DOHH2 (cell line): ENCODE measurements at regions not wholly inside any gene's neighbourhood (a gene's known extent, or its start where the extent isn't known, plus 50 kb on each side); places are given as distances from the start of the nearest gene placed in this dataset.

Source experiments
- H3F3A ChIP-seq: fragments of 200-600 bp; sonication (generic), shearing (Covaris generic); 2 replicates; pipeline ENCODE4 v1.6.0; 2016; ENCODE audit warnings: antibody characterized with exemption, mild to moderate bottlenecking; ENCODE audit not compliant: control insufficient read depth, insufficient read depth
- H3K27ac ChIP-seq: fragments of 200-600 bp; sonication (generic); 2 replicates; pipeline ENCODE4 v1.5.1; 2014; ENCODE audit warnings: low read depth, mild to moderate bottlenecking, low read length, moderate library complexity
- H3K27me3 ChIP-seq: fragments of 200-600 bp; sonication (generic); 2 replicates; pipeline ENCODE4 v1.6.1; 2014; ENCODE audit warnings: mild to moderate bottlenecking, low read length, mixed read lengths; ENCODE audit not compliant: control insufficient read depth
- H3K36me3 ChIP-seq: fragments of 200-600 bp; sonication (generic); 2 replicates; pipeline ENCODE4 v1.6.1; 2014; ENCODE audit warnings: mild to moderate bottlenecking, low read length, moderate library complexity, mixed read lengths; ENCODE audit not compliant: control insufficient read depth
- H3K4me1 ChIP-seq: fragments of 200-600 bp; sonication (generic); 2 replicates; pipeline ENCODE4 v1.6.1; 2014; ENCODE audit warnings: mild to moderate bottlenecking, low read length, mixed read lengths; ENCODE audit not compliant: control insufficient read depth
- H3K4me2 ChIP-seq: fragments of 200-600 bp; sonication (generic); 2 replicates; pipeline ENCODE4 v1.6.0; 2014; ENCODE audit warnings: mild to moderate bottlenecking, low read length, moderate library complexity
- H3K4me3 ChIP-seq: fragments of 200-600 bp; sonication (generic); 2 replicates; pipeline ENCODE4 v1.5.1; 2014; ENCODE audit warnings: mild to moderate bottlenecking, low read length, mixed read lengths
- H3K79me2 ChIP-seq: fragments of 200-600 bp; sonication (generic); 2 replicates; pipeline ENCODE4 v1.6.1; 2014; ENCODE audit warnings: mild to moderate bottlenecking, low read length, mixed read lengths; ENCODE audit not compliant: control insufficient read depth
- H3K9me2 ChIP-seq: fragments of 200-600 bp; sonication (generic); replicated peaks from 2 replicates; pipeline ENCODE4 v1.6.1; 2014; ENCODE audit warnings: mild to moderate bottlenecking, low read length, mixed read lengths; ENCODE audit not compliant: control insufficient read depth
- H3K9me3 ChIP-seq: fragments of 200-600 bp; sonication (generic); 2 replicates; pipeline ENCODE4 v1.6.1; 2014; ENCODE audit warnings: antibody characterized with exemption, low read length, mixed read lengths; ENCODE audit not compliant: control insufficient read depth, insufficient read depth
- H4K20me1 ChIP-seq: fragments of 200-600 bp; sonication (generic); 2 replicates; pipeline ENCODE4 v1.6.0; 2014; ENCODE audit warnings: low read depth, mild to moderate bottlenecking, antibody characterized with exemption, low read length, moderate library complexity; ENCODE audit not compliant: control insufficient read depth, insufficient read depth
- CTCF ChIP-seq: fragments of 200-600 bp; sonication (generic); IDR thresholded peaks from one replicate; pipeline ENCODE4 v1.5.1; 2014; ENCODE audit warnings: antibody characterized with exemption, mild to moderate bottlenecking, low read depth, low read length; ENCODE audit not compliant: poor library complexity, severe bottlenecking
- EZH2phosphoT487 ChIP-seq: fragments of 200-600 bp; sonication (generic); IDR thresholded peaks from 2 replicates; pipeline ENCODE4 v1.6.1; 2017; ENCODE audit warnings: borderline replicate concordance, mild to moderate bottlenecking, antibody characterized with exemption, low read length, moderate library complexity, mixed read lengths

- Histone ChIP-seq H3K4me1 (no peaks in the 10 kb centered on the region), H3K4me2 (no peak overlapping the region), H3K27ac (no peak overlapping the region), H3K27me3 (no peaks in the 10 kb centered on the region), H3F3A (no peaks in the 10 kb centered on the region), H3K9me2 (no peaks in the 10 kb centered on the region), H3K4me3 (no peak overlapping the region), H3K36me3 (no peaks in the 10 kb centered on the region), H3K79me2 (no peaks in the 10 kb centered on the region), H3K9me3 (no peaks in the 10 kb centered on the region), H4K20me1 (no peaks in the 10 kb centered on the region)
- no peak for TF ChIP-seq EZH2phosphoT487
- no peak for TF ChIP-seq CTCF
Measured at GRCh38 chr6:165895421-165896165, 232.6 kb upstream of the PDE10A start.

DNA sequence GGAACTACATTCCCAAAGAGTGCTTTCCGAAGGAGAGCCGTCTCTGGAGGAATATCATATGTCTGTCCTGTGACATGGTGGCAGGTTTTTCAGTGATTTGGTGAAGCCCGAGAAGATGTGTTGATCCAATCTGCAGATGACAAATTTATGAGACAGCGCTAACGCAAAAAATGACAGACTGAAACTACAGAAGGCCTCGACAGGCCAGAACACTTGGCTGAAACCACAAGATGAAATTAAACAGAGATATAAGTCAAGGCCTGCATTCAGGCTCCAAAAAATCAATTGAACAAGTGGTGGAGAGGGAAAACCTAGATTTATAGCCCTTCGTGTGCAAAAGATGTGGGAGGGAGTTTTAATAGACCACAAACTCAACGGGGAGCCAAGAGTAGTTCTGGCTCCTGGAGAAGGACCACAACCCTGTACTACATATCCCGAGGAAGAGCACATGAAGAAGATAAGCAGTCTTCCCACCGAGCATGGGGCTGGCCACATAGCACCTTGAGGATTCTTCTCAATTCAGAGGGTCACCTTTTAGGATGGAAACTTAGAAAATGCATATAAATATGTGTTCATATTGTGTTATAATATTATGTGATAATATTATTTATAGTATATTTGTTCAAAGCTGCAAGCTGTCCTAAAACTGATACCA lies 231.3 kb upstream of the PDE10A start:
- no peaks in the 10 kb centered on the region for H3K79me2 ChIP-seq
- no peaks in the 10 kb centered on the region for H3K27me3 ChIP-seq
- no peaks in the 10 kb centered on the region for H3K4me1 ChIP-seq
- H3K27ac ChIP-seq: no peak overlapping the region
- no peak overlapping the region for H3K4me3 ChIP-seq
- no peaks in the 10 kb centered on the region for H3K9me2 ChIP-seq
- no peak overlapping the region for H3K4me2 ChIP-seq
- H3K36me3 ChIP-seq: no peaks in the 10 kb centered on the region
- no peak for TF ChIP-seq EZH2phosphoT487
- no peak for TF ChIP-seq CTCF
- H3K9me3 ChIP-seq: no peaks in the 10 kb centered on the region
- H3F3A ChIP-seq: no peaks in the 10 kb centered on the region
- H4K20me1 ChIP-seq: no peaks in the 10 kb centered on the region

DNA sequence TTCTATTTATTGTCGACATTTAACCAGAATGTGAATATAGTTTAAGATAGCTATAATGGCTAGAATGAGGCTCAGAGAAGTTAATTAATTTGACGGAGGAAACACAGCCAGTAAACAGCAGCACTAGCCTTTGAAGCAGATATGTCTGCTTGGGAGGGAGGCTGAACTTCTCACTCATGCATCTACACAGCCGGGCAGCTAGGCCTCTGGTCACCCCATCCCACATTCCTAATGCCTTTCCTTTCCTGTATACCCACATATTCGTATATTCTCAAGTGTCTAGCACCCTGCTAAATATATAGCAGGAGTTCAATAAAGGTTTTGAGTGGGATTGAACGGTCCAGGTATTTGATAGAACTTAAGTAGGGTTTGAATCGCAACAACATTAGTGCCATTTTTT lies 230.4 kb upstream of the PDE10A start:
- Histone ChIP-seq H3K4me1 (no peaks in the 10 kb centered on the region), H3K4me3 (no peak overlapping the region), H3K9me3 (no peaks in the 10 kb centered on the region), H3F3A (no peaks in the 10 kb centered on the region), H3K36me3 (no peaks in the 10 kb centered on the region), H4K20me1 (no peaks in the 10 kb centered on the region), H3K79me2 (no peaks in the 10 kb centered on the region), H3K27ac (no peak overlapping the region), H3K9me2 (no peaks in the 10 kb centered on the region), H3K27me3 (no peaks in the 10 kb centered on the region), H3K4me2 (no peak overlapping the region)
- no peak for TF ChIP-seq CTCF
- no peak for TF ChIP-seq EZH2phosphoT487
